ENCODE measurements at regions not wholly inside any gene's neighbourhood (a gene's known extent, or its start where the extent isn't known, plus 50 kb on each side); places are given as distances from the start of the nearest gene placed in this dataset.

GRCh38 chr11:27963370-27963769 lies 144.6 kb downstream of the KIF18A start:
- Histone ChIP-seq H2AK5ac (ENCODE audit: low read depth, low read length) (no peak overlapping the region), H2BK5ac (ENCODE audit: low read depth, low read length) (no peak overlapping the region), H3K79me1 (ENCODE audit: low read depth, low read length) (no peaks in the 10 kb centered on the region), H3K9me3 (ENCODE audit: insufficient read depth in 2 of 2, low read depth in 1 of 2, low read length in 1 of 2) (no peaks in the 10 kb centered on the region), H3K56ac (replicated peaks; ENCODE audit: insufficient read length, low read depth, low read length) (no peak overlapping the region), H3K14ac (ENCODE audit: insufficient read length) (no peak overlapping the region), H2BK15ac (ENCODE audit: low read length) (no peak overlapping the region), H3K23me2 (ENCODE audit: low read depth, low read length) (no peaks in the 10 kb centered on the region), H4K20me1 (replicated peaks in 1 of 2; ENCODE audit: control insufficient read depth in 1 of 2, insufficient read depth in 2 of 2, low read length in 2 of 2) (no peaks in the 10 kb centered on the region), H4K5ac (ENCODE audit: insufficient read length, low read depth, low read length) (no peak overlapping the region), H3K4ac (replicated peaks; ENCODE audit: insufficient read length, low read depth, low read length) (no peak overlapping the region), H3K36me3 (ENCODE audit: control insufficient read depth in 2 of 4, insufficient read depth in 4 of 4, low read length in 3 of 4) (no peaks in the 10 kb centered on the region), H3K9ac (replicated peaks in 1 of 4; ENCODE audit: extremely low read depth in 1 of 4, low read depth in 3 of 4, low read length in 3 of 4) (no peak overlapping the region), H2BK120ac (replicated peaks; ENCODE audit: low read depth, low read length) (no peak overlapping the region), H3K23ac (ENCODE audit: insufficient read length) (no peak overlapping the region), H2BK12ac (ENCODE audit: low read depth, low read length) (no peak overlapping the region), H3K27ac (ENCODE audit: low read depth, low read length) (no peak overlapping the region), H3K4me2 (ENCODE audit: insufficient read depth in 1 of 2, low read depth in 2 of 2, low read length in 2 of 2) (no peak overlapping the region), H2AFZ (ENCODE audit: low read length) (no peak overlapping the region), H3K79me2 (ENCODE audit: control insufficient read depth in 1 of 2, insufficient read depth in 2 of 2, low read length in 2 of 2) (no peaks in the 10 kb centered on the region), H2BK20ac (ENCODE audit: low read length) (no peak overlapping the region), H3K27me3 (replicated peaks in 1 of 4; ENCODE audit: control insufficient read depth in 3 of 4, extremely low read depth in 1 of 4, insufficient read depth in 3 of 4, low read length in 3 of 4) (no peaks in the 10 kb centered on the region), H3K4me3 (ENCODE audit: extremely low read depth in 1 of 4, insufficient read depth in 2 of 4, low read depth in 3 of 4, low read length in 4 of 4) (no peak overlapping the region), H4K8ac (ENCODE audit: extremely low read depth, insufficient read depth, low read length) (no peak overlapping the region), H3K18ac (ENCODE audit: extremely low read depth, low read length) (no peak overlapping the region), H4K91ac (replicated peaks; ENCODE audit: insufficient read length, low read length) (no peak overlapping the region), H3K4me1 (replicated peaks in 1 of 4; ENCODE audit: control insufficient read depth in 3 of 4, insufficient read depth in 4 of 4, low read length in 3 of 4) (peaks cover 0 to 20% (median 9%) of the 10 kb centered on the region in 4 experiments; a peak in 4 of 7 replicates)
- no peak for DNase-seq (ENCODE audit: low read depth in 1 of 2, low spot score in 2 of 2)
- CTCF ChIA-PET (ENCODE audit: partially characterized antibody) = interaction anchor here (1.3 to 1.5 kb wide), 3 partner anchors 18 to 567 kb away, joined by 3 to 4 read pairs (median 4); no protein-coding TSS in a partner anchor
- no peak for FAIRE-seq
- WGBS, 2 experiments (ENCODE audit: extremely low coverage in 1 of 2, insufficient coverage in 1 of 2, insufficient read length in 1 of 2, insufficient replicate concordance in 2 of 2, low coverage in 1 of 2, low lambda C conversion rate in 2 of 2, missing lambda C conversion rate in 1 of 2) = 91% methylated on average over 2 of the region's 2 CpGs; no CpG with 5 or more reads in 1 of the 2 experiments
- POLR2A ChIA-PET (ENCODE audit: partially characterized antibody) = interaction anchor here (1.1 kb wide), 1 partner anchor 264 kb away, joined by 3 read pairs; no protein-coding TSS in a partner anchor
- TF ChIP-seq CHD1 (IDR thresholded peaks at IDR 0.05; ENCODE audit: low read depth, low read length) (no peak), SAP30 (IDR thresholded peaks at IDR 0.05; ENCODE audit: insufficient read depth, insufficient replicate concordance, low read length) (no peak), JUND (IDR thresholded peaks at IDR 0.05; ENCODE audit: low read length) (no peak), SP2 (IDR thresholded peaks at IDR 0.05; ENCODE audit: low read length) (no peak), EP300 (IDR thresholded peaks at IDR 0.05; ENCODE audit: borderline replicate concordance in 1 of 2, low read depth in 2 of 2, low read length in 2 of 2) (no peak), SUZ12 (IDR thresholded peaks at IDR 0.05; ENCODE audit: low read length) (no peak), SP1 (IDR thresholded peaks at IDR 0.05; ENCODE audit: low read depth, low read length) (no peak), EZH2 (IDR thresholded peaks at IDR 0.05; ENCODE audit: low read depth, low read length, severe bottlenecking) (no peak), SIX5 (IDR thresholded peaks at IDR 0.05; ENCODE audit: low read depth, low read length) (no peak), POU5F1 (IDR thresholded peaks at IDR 0.05; ENCODE audit: low read depth, low read length) (no peak), ASH2L (IDR thresholded peaks at IDR 0.05; ENCODE audit: low read length) (no peak), KDM1A (IDR thresholded peaks at IDR 0.05; ENCODE audit: borderline replicate concordance, low read length) (no peak), BRCA1 (IDR thresholded peaks at IDR 0.05; ENCODE audit: low read depth, low read length) (no peak), PHF8 (conservative IDR thresholded peaks at IDR 0.05; ENCODE audit: low read depth, low read length) (no peak), RXRA (IDR thresholded peaks at IDR 0.05; ENCODE audit: insufficient read depth, low read depth, low read length) (no peak)
